Lower leg skin (tissue), 4 donors: ENCODE measurements at regions not wholly inside any gene's neighbourhood (a gene's known extent, or its start where the extent isn't known, plus 50 kb on each side); places are given as distances from the start of the nearest gene placed in this dataset.
A peak's percentile ranks its signal among the peaks of the same experiment; 100 is the strongest.

Experiments used
- DNase-seq, 2 donors: peaks; one replicate each; pipeline ENCODE4 v3.0.0-alpha.2; 2019; ENCODE audit warnings: low spot score in 2 of 2
- H3K4me3 ChIP-seq: fragments of 200-600 bp; sonication (generic); 2 replicates; pipeline ENCODE4 v1.5.1; 2017; ENCODE audit warnings: mild to moderate bottlenecking, low read depth; ENCODE audit not compliant: poor library complexity, severe bottlenecking
- POLR2A ChIP-seq, 2 donors: fragments of 450-650 bp; IDR thresholded peaks; one replicate each; pipeline ENCODE4 v1.6.1; 2016 to 2017; ENCODE audit warnings: antibody characterized with exemption in 2 of 2, mild to moderate bottlenecking in 1 of 2, moderate library complexity in 1 of 2
- whole genome bisulfite sequencing, 2 donors: methylation state at CpG; one replicate each; pipeline ENCODE4 v1.1.5; 2018; 5-methylcytosine and 5-hydroxymethylcytosine counted together
- intact Hi-C: fragments of 100-400 bp; cut with DNase I; formaldehyde crosslinking; loops from one replicate; pipeline ENCODE4 v1.15.0; 2023; ENCODE audit warnings: low total_unique reads
- TF ChIP-seq, protein P1 (sequence below), 3 donors: fragments of 450-650 bp; IDR thresholded peaks; one replicate each; pipeline ENCODE4 v1.5.1; 2016; ENCODE audit warnings: antibody characterized with exemption in 3 of 3, mild to moderate bottlenecking in 3 of 3, moderate library complexity in 2 of 3

DNA sequence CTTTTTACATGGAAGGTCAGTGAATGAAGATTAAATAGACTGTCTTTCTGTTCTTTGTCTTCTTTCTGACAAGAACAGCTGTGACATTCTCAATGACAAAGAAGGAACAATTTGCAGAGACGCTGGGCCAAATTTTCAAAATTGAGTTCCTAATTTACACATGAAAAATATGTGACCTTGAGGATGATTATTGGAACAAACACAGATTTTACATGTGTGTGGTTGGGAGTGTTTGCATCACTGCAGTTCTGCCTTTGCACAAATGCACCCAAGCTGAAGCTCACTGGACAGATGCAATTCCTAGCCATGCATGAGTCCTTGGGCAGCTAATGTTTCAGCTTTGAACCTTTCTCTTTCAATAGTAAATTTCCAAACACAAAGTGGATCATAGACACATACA is 350.8 kb downstream of the QKI start:
- TF ChIP-seq, protein P1, sequence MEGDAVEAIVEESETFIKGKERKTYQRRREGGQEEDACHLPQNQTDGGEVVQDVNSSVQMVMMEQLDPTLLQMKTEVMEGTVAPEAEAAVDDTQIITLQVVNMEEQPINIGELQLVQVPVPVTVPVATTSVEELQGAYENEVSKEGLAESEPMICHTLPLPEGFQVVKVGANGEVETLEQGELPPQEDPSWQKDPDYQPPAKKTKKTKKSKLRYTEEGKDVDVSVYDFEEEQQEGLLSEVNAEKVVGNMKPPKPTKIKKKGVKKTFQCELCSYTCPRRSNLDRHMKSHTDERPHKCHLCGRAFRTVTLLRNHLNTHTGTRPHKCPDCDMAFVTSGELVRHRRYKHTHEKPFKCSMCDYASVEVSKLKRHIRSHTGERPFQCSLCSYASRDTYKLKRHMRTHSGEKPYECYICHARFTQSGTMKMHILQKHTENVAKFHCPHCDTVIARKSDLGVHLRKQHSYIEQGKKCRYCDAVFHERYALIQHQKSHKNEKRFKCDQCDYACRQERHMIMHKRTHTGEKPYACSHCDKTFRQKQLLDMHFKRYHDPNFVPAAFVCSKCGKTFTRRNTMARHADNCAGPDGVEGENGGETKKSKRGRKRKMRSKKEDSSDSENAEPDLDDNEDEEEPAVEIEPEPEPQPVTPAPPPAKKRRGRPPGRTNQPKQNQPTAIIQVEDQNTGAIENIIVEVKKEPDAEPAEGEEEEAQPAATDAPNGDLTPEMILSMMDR (IDR thresholded peaks at IDR 0.05) = no peak
- TF ChIP-seq POLR2A (IDR thresholded peaks at IDR 0.05) = no peak
- 81 to 83% methylated on average over 1 of the region's 1 CpG for WGBS, 2 donors
- no peak for DNase-seq
- intact Hi-C loops = no loop called here
- H3K4me3 ChIP-seq = no peak overlapping the region

DNA sequence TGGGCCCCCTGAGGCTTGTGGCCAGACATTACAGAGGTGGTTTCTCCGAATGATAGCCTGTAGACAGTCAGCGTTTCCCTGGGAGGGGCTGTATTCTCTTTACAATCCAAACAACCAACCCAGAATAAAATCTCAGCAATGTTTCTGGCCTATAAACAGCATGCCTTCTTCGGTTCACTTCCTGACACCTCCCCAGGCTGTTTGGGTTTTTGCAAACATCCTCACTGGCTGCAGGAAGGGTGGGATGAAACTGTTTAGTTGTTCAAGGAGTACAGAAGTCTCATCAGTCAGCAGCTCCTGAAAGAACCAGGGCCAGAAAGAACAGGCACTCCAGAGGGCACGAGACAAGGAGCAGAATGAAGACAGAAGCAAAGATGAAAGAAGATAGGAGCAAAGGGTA is 350.0 kb downstream of the QKI start:
- TF ChIP-seq POLR2A (IDR thresholded peaks at IDR 0.05) = no peak
- TF ChIP-seq, protein P1 (IDR thresholded peaks at IDR 0.05) = no peak
- intact Hi-C loops = no loop called here
- H3K4me3 ChIP-seq = no peak overlapping the region
- 36% methylated on average over 4 of the region's 4 CpGs for WGBS, 2 donors
- no peak for DNase-seq

DNA sequence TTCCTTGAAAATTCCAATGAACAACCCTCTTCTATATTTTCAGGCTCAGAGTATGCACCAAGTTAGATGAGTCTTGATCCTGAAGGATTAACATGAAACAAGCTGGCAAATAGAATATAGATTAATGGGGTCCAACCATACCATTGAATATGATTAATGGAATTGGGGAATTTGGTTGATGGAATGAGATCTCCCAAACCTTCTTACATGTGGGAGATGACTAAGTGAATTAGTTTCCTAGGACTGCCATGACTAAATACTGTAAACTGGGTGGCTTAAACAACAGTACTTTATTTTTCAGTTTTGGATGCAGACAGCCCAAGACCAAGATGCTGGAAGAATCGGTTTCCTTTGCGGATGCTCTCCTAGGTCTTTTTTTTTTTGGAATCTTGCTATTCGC is 347.0 kb downstream of the QKI start:
- H3K4me3 ChIP-seq = no peak overlapping the region
- intact Hi-C loops = no loop called here
- no peak for DNase-seq
- WGBS, 2 donors = 73 to 81% methylated on average over 3 of the region's 3 CpGs
- TF ChIP-seq POLR2A (IDR thresholded peaks at IDR 0.05) = no peak
- TF ChIP-seq, protein P1 (IDR thresholded peaks at IDR 0.05) = no peak

DNA sequence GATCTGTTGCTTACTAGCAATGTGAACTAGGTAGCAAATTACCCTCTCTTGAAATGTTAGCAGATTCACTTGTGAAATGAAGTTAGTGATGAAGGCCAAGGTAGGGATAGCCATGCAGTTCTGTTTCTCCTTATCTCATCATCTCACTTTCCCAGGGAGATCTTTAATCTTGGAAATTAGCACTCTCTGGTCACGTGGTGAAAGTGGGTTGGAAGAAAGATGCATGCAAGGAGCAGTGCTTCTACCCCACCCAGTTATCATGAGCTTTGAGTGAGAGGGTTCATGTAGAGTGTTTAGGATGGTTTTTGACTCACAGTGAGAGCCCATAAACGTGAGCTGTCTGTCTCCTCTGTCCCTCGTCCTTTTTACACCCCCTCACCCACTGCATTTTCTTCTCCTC is 346.3 kb downstream of the QKI start:
- intact Hi-C loops = no loop called here
- TF ChIP-seq, protein P1 (IDR thresholded peaks at IDR 0.05) = no peak
- no peak for TF ChIP-seq POLR2A (IDR thresholded peaks at IDR 0.05)
- WGBS, 2 donors = 55 to 68% methylated on average over 3 of the region's 3 CpGs
- H3K4me3 ChIP-seq = no peak overlapping the region
- no peak for DNase-seq

DNA sequence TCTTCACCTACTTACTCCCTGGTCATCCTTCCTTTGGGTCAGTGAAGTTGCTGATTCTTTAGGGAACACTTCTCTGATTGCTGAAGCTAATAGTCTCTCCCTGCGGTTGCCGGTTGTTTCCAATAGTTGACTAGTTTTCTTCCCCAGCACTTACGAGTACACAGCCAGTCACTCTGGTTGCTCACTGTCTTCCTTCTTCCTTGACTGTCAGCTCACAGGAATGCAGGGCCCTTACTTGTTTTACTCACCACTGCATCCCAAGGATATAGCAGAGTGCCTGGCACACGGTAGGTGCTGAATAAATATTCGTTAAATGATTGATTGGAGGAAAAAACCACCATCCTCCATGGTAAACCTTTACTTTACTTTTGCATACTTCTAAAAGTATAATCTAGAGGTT is 345.0 kb downstream of the QKI start:
- TF ChIP-seq, protein P1 (IDR thresholded peaks at IDR 0.05) = no peak
- no peak for TF ChIP-seq POLR2A (IDR thresholded peaks at IDR 0.05)
- H3K4me3 ChIP-seq = no peak overlapping the region
- no peak for DNase-seq
- intact Hi-C loops = no loop called here
- 95 to 97% methylated on average over 5 of the region's 5 CpGs for WGBS, 2 donors

DNA sequence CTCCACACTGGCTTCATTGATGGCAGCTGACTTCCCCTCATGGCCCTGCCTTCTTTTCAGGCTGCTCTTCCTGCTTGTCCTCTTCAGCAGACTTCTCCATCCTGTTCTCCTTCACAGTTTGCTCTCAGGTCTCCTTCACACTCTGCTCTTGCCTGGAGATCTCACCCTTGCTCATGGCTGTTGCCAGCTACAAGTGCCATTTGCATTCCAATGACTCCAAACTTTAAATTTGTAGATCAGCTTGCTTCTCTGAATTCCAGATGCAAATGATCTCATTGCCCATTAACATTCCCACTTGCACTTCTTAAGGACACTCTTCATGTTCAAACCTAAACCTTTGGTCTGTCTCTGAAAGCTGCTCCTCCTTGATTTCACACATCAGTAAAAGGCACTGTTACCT is 343.0 kb downstream of the QKI start:
- DNase-seq = peak in 1 of 2 donors; percentile 3
- TF ChIP-seq, protein P1 (IDR thresholded peaks at IDR 0.05) = no peak
- no peak for TF ChIP-seq POLR2A (IDR thresholded peaks at IDR 0.05)
- H3K4me3 ChIP-seq = no peak overlapping the region
- intact Hi-C loops = no loop called here
